ENCODE measurements at regions not wholly inside any gene's neighbourhood (a gene's known extent, or its start where the extent isn't known, plus 50 kb on each side); places are given as distances from the start of the nearest gene placed in this dataset.

DNA sequence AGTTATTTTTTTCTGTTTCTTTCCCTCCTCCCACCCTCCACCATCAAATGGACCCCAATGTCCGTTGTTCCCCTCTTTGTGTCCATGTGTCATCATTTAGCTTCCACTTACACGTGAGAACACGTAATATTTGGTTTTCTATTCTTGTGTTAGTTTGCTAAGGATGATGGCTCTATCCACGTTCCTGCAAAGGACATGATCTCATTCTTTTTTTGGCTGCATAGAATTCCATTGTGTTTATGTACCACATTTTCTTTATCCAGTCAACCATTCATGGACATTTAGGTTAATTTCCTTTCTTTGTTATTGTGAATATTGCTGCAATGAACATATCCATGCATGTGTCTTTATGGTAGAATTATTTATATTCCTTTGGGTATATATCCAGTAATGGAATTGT lies 91.3 kb upstream of the TNP1 start:
- H3K9me3 Mint-ChIP-seq: peaks cover 18% of the 10 kb centered on the region
- no peaks in the 10 kb centered on the region for H3K4me1 Mint-ChIP-seq

GRCh38 chr2:216950547-216950946 lies 90.7 kb upstream of the TNP1 start:
- no peaks in the 10 kb centered on the region for H3K4me1 Mint-ChIP-seq
- H3K27me3 Mint-ChIP-seq: peaks cover 3% of the 10 kb centered on the region
- DNase-seq (no peak), ATAC-seq (ENCODE audit: low read depth) (no peak)
- ChIA-PET POLR2A (no interaction called here), CTCF (no interaction called here)
- no peak overlapping the region for H3K4me3 Mint-ChIP-seq
- peaks cover 18% of the 10 kb centered on the region for H3K9me3 Mint-ChIP-seq
- intact Hi-C loops (cut with micrococcal nuclease): no loop called here
- TF ChIP-seq, protein P1, sequence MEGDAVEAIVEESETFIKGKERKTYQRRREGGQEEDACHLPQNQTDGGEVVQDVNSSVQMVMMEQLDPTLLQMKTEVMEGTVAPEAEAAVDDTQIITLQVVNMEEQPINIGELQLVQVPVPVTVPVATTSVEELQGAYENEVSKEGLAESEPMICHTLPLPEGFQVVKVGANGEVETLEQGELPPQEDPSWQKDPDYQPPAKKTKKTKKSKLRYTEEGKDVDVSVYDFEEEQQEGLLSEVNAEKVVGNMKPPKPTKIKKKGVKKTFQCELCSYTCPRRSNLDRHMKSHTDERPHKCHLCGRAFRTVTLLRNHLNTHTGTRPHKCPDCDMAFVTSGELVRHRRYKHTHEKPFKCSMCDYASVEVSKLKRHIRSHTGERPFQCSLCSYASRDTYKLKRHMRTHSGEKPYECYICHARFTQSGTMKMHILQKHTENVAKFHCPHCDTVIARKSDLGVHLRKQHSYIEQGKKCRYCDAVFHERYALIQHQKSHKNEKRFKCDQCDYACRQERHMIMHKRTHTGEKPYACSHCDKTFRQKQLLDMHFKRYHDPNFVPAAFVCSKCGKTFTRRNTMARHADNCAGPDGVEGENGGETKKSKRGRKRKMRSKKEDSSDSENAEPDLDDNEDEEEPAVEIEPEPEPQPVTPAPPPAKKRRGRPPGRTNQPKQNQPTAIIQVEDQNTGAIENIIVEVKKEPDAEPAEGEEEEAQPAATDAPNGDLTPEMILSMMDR (IDR thresholded peaks at IDR 0.05): no peak
- no peak overlapping the region for H3K27ac Mint-ChIP-seq
- no peaks in the 10 kb centered on the region for H3K36me3 Mint-ChIP-seq (ENCODE audit: low read depth)

More for the DNA sequence above, 91.3 kb upstream of the TNP1 start:
- TF ChIP-seq, protein P1 (IDR thresholded peaks at IDR 0.05): no peak
- Mint-ChIP-seq H3K27me3 (peaks cover 3% of the 10 kb centered on the region), H3K27ac (no peak overlapping the region), H3K36me3 (ENCODE audit: low read depth) (no peaks in the 10 kb centered on the region), H3K4me3 (no peak overlapping the region)
- ATAC-seq (ENCODE audit: low read depth) (no peak), DNase-seq (no peak)
- ChIA-PET CTCF (no interaction called here), POLR2A (no interaction called here)
- intact Hi-C loops (cut with micrococcal nuclease): no loop called here

DNA sequence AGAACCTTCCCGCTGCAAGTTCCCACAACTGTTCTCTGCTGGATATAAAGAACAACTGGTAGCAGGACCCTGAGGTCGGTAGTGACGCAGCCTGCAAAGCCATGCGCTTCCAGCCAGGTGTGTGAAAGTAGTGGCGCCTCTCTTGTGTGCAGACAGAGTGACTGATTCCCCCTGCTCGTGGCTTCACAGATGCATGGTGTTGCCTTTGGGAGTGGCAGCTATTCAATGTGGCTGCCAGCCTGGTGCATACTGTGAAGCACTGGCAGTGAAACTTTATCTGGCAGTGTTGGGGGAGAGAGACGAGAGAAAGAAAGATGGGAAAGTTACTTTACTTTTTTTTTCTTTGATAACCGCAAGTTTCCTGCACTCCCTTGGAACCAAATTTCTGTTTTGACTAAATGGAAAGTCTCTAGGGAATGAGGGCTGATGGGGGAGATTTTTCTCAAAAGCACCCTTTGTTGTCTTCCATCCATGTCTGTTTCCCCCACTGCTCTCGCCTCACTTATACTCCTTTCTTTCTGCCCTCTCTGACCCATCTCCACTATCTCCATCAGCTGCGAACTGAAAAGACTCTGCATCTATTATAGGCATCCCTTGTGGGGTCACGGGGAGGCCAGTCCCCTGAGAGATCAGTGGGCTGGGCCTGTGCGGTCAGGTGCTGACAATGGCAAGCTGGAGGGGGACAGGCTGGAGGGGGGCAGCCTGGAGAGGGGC lies 90.0 kb upstream of the TNP1 start:
- Mint-ChIP-seq H3K9me3 (peaks cover 18% of the 10 kb centered on the region), H3K27ac (no peak overlapping the region), H3K4me1 (no peaks in the 10 kb centered on the region), H3K4me3 (no peak overlapping the region), H3K27me3 (peaks cover 3% of the 10 kb centered on the region), H3K36me3 (ENCODE audit: low read depth) (no peaks in the 10 kb centered on the region)
- ChIA-PET POLR2A (no interaction called here), CTCF (no interaction called here)
- TF ChIP-seq, protein P1 (IDR thresholded peaks at IDR 0.05): no peak
- DNase-seq (no peak), ATAC-seq (ENCODE audit: low read depth) (no peak)
- intact Hi-C loops (cut with micrococcal nuclease): no loop called here

DNA sequence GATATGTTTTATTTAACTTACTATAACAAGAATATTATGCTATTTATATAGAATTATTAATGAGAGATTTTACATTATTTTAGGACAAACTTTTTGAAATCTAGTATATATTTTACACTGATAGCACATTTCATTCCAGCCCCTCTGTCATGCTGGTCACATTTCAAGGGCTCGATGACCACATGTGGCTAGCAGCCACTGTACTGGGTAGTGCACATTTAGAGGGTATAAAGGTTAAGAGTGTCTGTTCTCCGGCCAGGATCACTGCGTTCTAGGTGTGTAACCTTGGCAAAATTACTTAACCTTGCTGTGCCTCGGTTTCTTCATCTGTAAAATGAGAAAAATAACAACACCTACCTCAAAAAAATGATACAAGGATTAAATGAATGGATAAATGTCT lies 87.2 kb upstream of the TNP1 start:
- Mint-ChIP-seq H3K9me3 (peaks cover 3% of the 10 kb centered on the region), H3K36me3 (ENCODE audit: low read depth) (no peaks in the 10 kb centered on the region), H3K4me1 (no peaks in the 10 kb centered on the region), H3K27ac (no peak overlapping the region), H3K4me3 (no peak overlapping the region), H3K27me3 (peaks cover 3% of the 10 kb centered on the region)
- POLR2A ChIA-PET: no interaction called here
- DNase-seq (no peak), ATAC-seq (ENCODE audit: low read depth) (no peak)
- intact Hi-C loops (cut with micrococcal nuclease): no loop called here
- CTCF ChIA-PET: no interaction called here
- TF ChIP-seq, protein P1 (IDR thresholded peaks at IDR 0.05): no peak

DNA sequence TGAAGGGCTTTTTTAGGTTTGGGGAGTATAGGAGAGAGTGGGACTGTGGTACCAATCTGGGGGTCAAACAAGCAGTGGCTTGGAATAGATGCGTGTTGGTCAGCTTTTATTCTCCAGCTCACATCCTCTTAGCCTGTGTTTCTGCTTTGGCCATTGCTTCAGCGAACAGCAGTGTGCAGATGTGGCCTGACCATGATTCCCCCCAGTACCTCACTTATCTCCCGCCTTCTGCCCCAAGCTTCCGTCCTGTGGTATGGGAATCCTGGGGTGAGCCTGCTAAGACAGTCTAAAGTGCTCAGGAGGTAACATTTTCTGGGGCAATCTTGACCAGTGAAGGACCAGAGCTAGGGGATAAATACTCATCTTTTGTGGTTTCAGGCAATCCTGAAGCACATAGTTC lies 84.9 kb upstream of the TNP1 start:
- H3K4me1 Mint-ChIP-seq: no peaks in the 10 kb centered on the region
- H3K36me3 Mint-ChIP-seq (ENCODE audit: low read depth): no peaks in the 10 kb centered on the region
- intact Hi-C loops (cut with micrococcal nuclease): no loop called here
- H3K27me3 Mint-ChIP-seq: peaks cover 3% of the 10 kb centered on the region
- ChIA-PET CTCF (no interaction called here), POLR2A (no interaction called here)
- ATAC-seq (ENCODE audit: low read depth): no peak
- TF ChIP-seq, protein P1 (IDR thresholded peaks at IDR 0.05): no peak
- peaks cover 11% of the 10 kb centered on the region for H3K9me3 Mint-ChIP-seq
- no peak overlapping the region for H3K27ac Mint-ChIP-seq
- no peak overlapping the region for H3K4me3 Mint-ChIP-seq
- no peak for DNase-seq

Data from activated B cell treated with CpG ODN at 0.5 μM for 24 hours (primary cell).